HCT116 (cell line): ENCODE measurements at regions not wholly inside any gene's neighbourhood (a gene's known extent, or its start where the extent isn't known, plus 50 kb on each side); places are given as distances from the start of the nearest gene placed in this dataset.

Experiments
- ATAC-seq: fragments of 200-7000 bp; cut with Tn5 transposase; 2 replicates; pipeline ENCODE4 v1.9.1; 2020; ENCODE audit warnings: mild to moderate bottlenecking, moderate library complexity
- BruUV-seq: library from RNA; stranded (reverse); fragments of 400-500 nt; replicated peaks from 2 replicates; lab custom pipeline; 2021; lab: Mats Ljungman, UMichigan
- CTCF ChIA-PET: fragments of 300-600 bp; sonication (Branson Sonifier 250); formaldehyde crosslinking; loops from one replicate; lab custom pipeline; 2021; ENCODE audit warnings: antibody characterized with exemption; lab: Charles Lee
- POLR2A ChIA-PET: fragments of 300-600, 350-600 bp; sonication (Branson Sonifier 250); formaldehyde crosslinking; loops from one replicate; lab custom pipeline; 2021; ENCODE audit warnings: antibody characterized with exemption; lab: Charles Lee
- RAD21 ChIA-PET, 2 experiments: fragments of 300-600 bp; sonication (Branson Sonifier 250); formaldehyde crosslinking; loops; one replicate each; lab custom pipeline; 2023; ENCODE audit warnings: low total read pairs in 2 of 2; ENCODE audit not compliant: uncharacterized antibody in 2 of 2, unreplicated experiment in 2 of 2, low non-redundant PET in 1 of 2; lab: Charles Lee
- DNase-seq: peaks from one replicate; pipeline ENCODE4 v3.0.0-alpha.2; 2010; ENCODE audit warnings: low read depth, low spot score
- H2AFZ ChIP-seq: fragments of 200-600 bp; shearing (Covaris generic), sonication (generic); 2 replicates; pipeline ENCODE4 v1.6.1; 2017; ENCODE audit warnings: low read depth, mixed run types, mixed read lengths, antibody characterized with exemption, low read length; ENCODE audit not compliant: poor library complexity, severe bottlenecking
- H3K27ac ChIP-seq: 2 replicates; pipeline ENCODE4 v1.5.1; 2012; ENCODE audit warnings: low read depth, low read length
- H3K27me3 ChIP-seq: fragments of 200-600 bp; sonication (generic); 2 replicates; pipeline ENCODE4 v1.6.1; 2016; ENCODE audit warnings: mixed run types, low read length, mixed read lengths; ENCODE audit not compliant: insufficient read depth
- H3K36me3 ChIP-seq, 2 experiments: fragments of 200-500 bp in 1 of 2; fragments of 200-600 bp in 1 of 2; sonication (Bioruptor generic) in 1 of 2; sonication (generic) in 1 of 2; 2 replicates each; pipeline versions ENCODE4 v1.5.1 to v1.6.1; 2014 to 2016; ENCODE audit warnings: low read length in 2 of 2, inconsistent platforms in 1 of 2, mixed read lengths in 1 of 2, mixed run types in 1 of 2; ENCODE audit not compliant: insufficient read depth in 2 of 2, control insufficient read depth in 1 of 2
- H3K4me1 ChIP-seq, 2 experiments: fragments of 200-600 bp in 1 of 2; sonication (generic) in 1 of 2; 2 replicates each; pipeline versions ENCODE4 v1.5.1 to v1.6.1; 2012 to 2017; ENCODE audit warnings: low read length in 2 of 2, inconsistent platforms in 1 of 2, mild to moderate bottlenecking in 1 of 2, mixed read lengths in 1 of 2, mixed run types in 1 of 2, moderate library complexity in 1 of 2; ENCODE audit not compliant: insufficient read depth in 2 of 2, control insufficient read depth in 1 of 2
- H3K4me2 ChIP-seq: fragments of 200-600 bp; sonication (generic); 2 replicates; pipeline ENCODE4 v1.6.1; 2017; ENCODE audit warnings: mixed run types, low read length, mixed read lengths
- H3K4me3 ChIP-seq, 2 experiments: fragments of 200-600 bp in 1 of 2; sonication (generic) in 1 of 2; replicated peaks in 1 of 2; 2 replicates each; pipeline ENCODE4 v1.5.1; 2011 to 2016; ENCODE audit warnings: low read length in 2 of 2, control low read depth in 1 of 2, low read depth in 1 of 2, mild to moderate bottlenecking in 1 of 2, mixed read lengths in 1 of 2, mixed run types in 1 of 2
- H3K79me2 ChIP-seq: fragments of 200-600 bp; sonication (generic); 2 replicates; pipeline ENCODE4 v1.6.1; 2017; ENCODE audit warnings: mild to moderate bottlenecking, mixed run types, low read length, moderate library complexity, mixed read lengths; ENCODE audit not compliant: insufficient read depth
- H3K9ac ChIP-seq: fragments of 200-600 bp; sonication (generic); 2 replicates; pipeline ENCODE4 v1.6.1; 2016; ENCODE audit warnings: low read length, mixed read lengths
- H3K9me2 ChIP-seq: fragments of 200-600 bp; sonication (generic), shearing (Covaris generic); 2 replicates; pipeline ENCODE4 v1.6.1; 2017; ENCODE audit warnings: mixed run types, mild to moderate bottlenecking, moderate library complexity; ENCODE audit not compliant: insufficient read depth
- H3K9me3 ChIP-seq, 2 experiments: fragments of 200-500 bp in 1 of 2; fragments of 200-600 bp in 1 of 2; sonication (Bioruptor generic) in 1 of 2; sonication (generic) in 1 of 2; 2 replicates each; pipeline ENCODE4 v1.6.1; 2014 to 2017; ENCODE audit warnings: low read length in 2 of 2, mixed read lengths in 2 of 2, inconsistent platforms in 1 of 2, low read depth in 1 of 2, mild to moderate bottlenecking in 1 of 2, mixed run types in 1 of 2, moderate library complexity in 1 of 2; ENCODE audit not compliant: control insufficient read depth in 1 of 2, insufficient read depth in 1 of 2
- H4K20me1 ChIP-seq: fragments of 200-600 bp; sonication (generic), shearing (Covaris generic); 2 replicates; pipeline ENCODE4 v1.6.1; 2017; ENCODE audit warnings: mixed run types, mild to moderate bottlenecking, moderate library complexity; ENCODE audit not compliant: insufficient read depth
- ATF3 ChIP-seq: IDR thresholded peaks from 2 replicates; pipeline ENCODE4 v1.6.1; 2012
- CBX3 ChIP-seq: IDR thresholded peaks from 2 replicates; pipeline ENCODE4 v1.6.1; 2012; ENCODE audit warnings: low read depth
- ELF1 ChIP-seq: IDR thresholded peaks from 2 replicates; pipeline ENCODE4 v1.6.1; 2012; ENCODE audit warnings: low read depth, borderline replicate concordance
- EZH2 ChIP-seq: fragments of 200-600 bp; sonication (generic); IDR thresholded peaks from 2 replicates; pipeline ENCODE4 v1.6.1; 2017; ENCODE audit warnings: antibody characterized with exemption, mixed run types
- EZH2phosphoT487 ChIP-seq: fragments of 200-600 bp; IDR thresholded peaks from 2 replicates; pipeline ENCODE4 v1.6.1; 2018; ENCODE audit warnings: antibody characterized with exemption, borderline replicate concordance
- FOSL1 ChIP-seq: IDR thresholded peaks from 2 replicates; pipeline ENCODE4 v1.6.1; 2012; ENCODE audit warnings: low read depth
- JUND ChIP-seq: IDR thresholded peaks from 2 replicates; pipeline ENCODE4 v1.6.1; 2012
- POLR2A ChIP-seq: IDR thresholded peaks from 2 replicates; pipeline ENCODE4 v1.7.0; 2011; ENCODE audit warnings: borderline replicate concordance; ENCODE audit not compliant: insufficient read depth, insufficient read length; ENCODE audit errors: extremely low read depth
- POLR2AphosphoS5 ChIP-seq: IDR thresholded peaks from 2 replicates; pipeline ENCODE4 v1.6.1; 2011; ENCODE audit warnings: mild to moderate bottlenecking, low read depth, low read length, moderate library complexity
- RAD21 ChIP-seq: IDR thresholded peaks from 2 replicates; pipeline ENCODE4 v1.6.1; 2012; ENCODE audit warnings: low read depth, mild to moderate bottlenecking
- REST ChIP-seq: IDR thresholded peaks from 2 replicates; pipeline ENCODE4 v1.6.1; 2012; ENCODE audit warnings: low read depth
- SIN3A ChIP-seq: IDR thresholded peaks from 2 replicates; pipeline ENCODE4 v1.6.1; 2012; ENCODE audit warnings: low read depth
- SP1 ChIP-seq: IDR thresholded peaks from 2 replicates; pipeline ENCODE4 v1.6.1; 2012; ENCODE audit warnings: low read depth
- YY1 ChIP-seq: IDR thresholded peaks from 2 replicates; pipeline ENCODE4 v1.6.1; 2011; ENCODE audit warnings: low read length, low read depth, moderate library complexity, mild to moderate bottlenecking; ENCODE audit not compliant: insufficient replicate concordance; ENCODE audit errors: extremely low read depth
- ZFX ChIP-seq: fragments of 450-650 bp; IDR thresholded peaks from 2 replicates; pipeline ENCODE4 v1.6.1; 2017
- ZNF274 ChIP-seq: fragments of 200-500 bp; sonication (Bioruptor generic); IDR thresholded peaks from 2 replicates; pipeline ENCODE4 v1.6.1; 2014; ENCODE audit warnings: mild to moderate bottlenecking, low read depth, low read length, inconsistent platforms
- intact Hi-C: fragments of 100-400 bp; cut with micrococcal nuclease; formaldehyde crosslinking; loops from 2 replicates; pipeline ENCODE4 v1.10.0; 2022
- TF ChIP-seq, protein P1 (sequence below): IDR thresholded peaks from 2 replicates; pipeline ENCODE4 v1.6.1; 2011; ENCODE audit warnings: mild to moderate bottlenecking, low read length, moderate library complexity; ENCODE audit not compliant: insufficient replicate concordance; ENCODE audit errors: extremely low read depth

DNA sequence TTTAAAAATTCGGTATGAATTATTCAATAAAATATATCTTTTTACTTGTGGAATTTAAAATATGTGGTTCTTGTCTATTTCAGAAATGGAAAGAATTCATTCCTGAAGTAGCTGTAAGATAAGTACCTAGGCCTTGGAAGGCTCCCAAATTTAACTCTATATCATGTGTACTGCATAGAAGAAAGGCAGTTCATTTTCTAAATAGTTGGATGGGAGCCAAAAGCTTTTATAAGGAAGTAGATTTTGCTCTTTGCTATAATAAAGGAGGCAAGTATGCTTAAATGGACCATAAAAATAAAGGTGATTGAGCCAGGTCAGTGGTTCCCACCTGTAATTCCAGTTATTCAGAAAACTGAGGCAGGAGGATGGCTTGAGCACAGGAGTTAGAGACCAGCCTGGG, 187.5 kb downstream of the ATXN7L3B start:
- H2AFZ ChIP-seq = no peak overlapping the region
- RAD21 ChIA-PET = no interaction called here
- no peak for DNase-seq
- H4K20me1 ChIP-seq = no peaks in the 10 kb centered on the region
- TF ChIP-seq ZFX (no peak), FOSL1 (no peak), REST (no peak), ELF1 (no peak), RAD21 (no peak), EZH2 (no peak), POLR2AphosphoS5 (no peak), JUND (no peak), ATF3 (no peak), YY1 (no peak), CBX3 (no peak), SP1 (no peak), ZNF274 (no peak), EZH2phosphoT487 (no peak), POLR2A (no peak), SIN3A (no peak)
- TF ChIP-seq, protein P1, sequence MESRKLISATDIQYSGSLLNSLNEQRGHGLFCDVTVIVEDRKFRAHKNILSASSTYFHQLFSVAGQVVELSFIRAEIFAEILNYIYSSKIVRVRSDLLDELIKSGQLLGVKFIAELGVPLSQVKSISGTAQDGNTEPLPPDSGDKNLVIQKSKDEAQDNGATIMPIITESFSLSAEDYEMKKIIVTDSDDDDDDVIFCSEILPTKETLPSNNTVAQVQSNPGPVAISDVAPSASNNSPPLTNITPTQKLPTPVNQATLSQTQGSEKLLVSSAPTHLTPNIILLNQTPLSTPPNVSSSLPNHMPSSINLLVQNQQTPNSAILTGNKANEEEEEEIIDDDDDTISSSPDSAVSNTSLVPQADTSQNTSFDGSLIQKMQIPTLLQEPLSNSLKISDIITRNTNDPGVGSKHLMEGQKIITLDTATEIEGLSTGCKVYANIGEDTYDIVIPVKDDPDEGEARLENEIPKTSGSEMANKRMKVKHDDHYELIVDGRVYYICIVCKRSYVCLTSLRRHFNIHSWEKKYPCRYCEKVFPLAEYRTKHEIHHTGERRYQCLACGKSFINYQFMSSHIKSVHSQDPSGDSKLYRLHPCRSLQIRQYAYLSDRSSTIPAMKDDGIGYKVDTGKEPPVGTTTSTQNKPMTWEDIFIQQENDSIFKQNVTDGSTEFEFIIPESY = no peak
- TF ChIP-seq, all 23 proteins: peak for 0
- H3K4me2 ChIP-seq = no peak overlapping the region
- CTCF ChIA-PET = no interaction called here
- H3K79me2 ChIP-seq = no peaks in the 10 kb centered on the region
- intact Hi-C loops = no loop called here
- no TSS peak for BruUV-seq
- H3K4me1 ChIP-seq = no peaks in the 10 kb centered on the region
- ATAC-seq = no peak
- no peaks in the 10 kb centered on the region for H3K9me2 ChIP-seq
- no peaks in the 10 kb centered on the region for H3K9me3 ChIP-seq
- H3K4me3 ChIP-seq = no peak overlapping the region
- H3K36me3 ChIP-seq = no peaks in the 10 kb centered on the region
- no peak overlapping the region for H3K27ac ChIP-seq
- H3K27me3 ChIP-seq = no peaks in the 10 kb centered on the region
- H3K9ac ChIP-seq = no peak overlapping the region
- POLR2A ChIA-PET = no interaction called here
